HG02884 (cell line): ENCODE measurements at regions not wholly inside any gene's neighbourhood (a gene's known extent, or its start where the extent isn't known, plus 50 kb on each side); places are given as distances from the start of the nearest gene placed in this dataset.

Experiments used
- ATAC-seq: cut with Tn5 transposase; IDR thresholded peaks from one replicate; pipeline ENCODE4 v1.9.1; 2021; ENCODE audit warnings: mild to moderate bottlenecking, moderate library complexity; ENCODE audit not compliant: unreplicated experiment

- no peak for ATAC-seq
Measured at GRCh38 chr2:156165742-156166141, 166.8 kb downstream of the NR4A2 start.

- no peak for ATAC-seq
Measured at GRCh38 chr2:156164091-156164720, 168.3 kb downstream of the NR4A2 start.

- ATAC-seq = no peak
Measured at GRCh38 chr2:156158808-156159207, 173.7 kb downstream of the NR4A2 start.

GRCh38 chr2:156157670-156158069 lies 174.9 kb downstream of the NR4A2 start:
- peak; percentile 48 for ATAC-seq

- no peak for ATAC-seq
Measured at GRCh38 chr2:156156580-156156979, 175.9 kb downstream of the NR4A2 start.

GRCh38 chr2:156155319-156155718 lies 177.2 kb downstream of the NR4A2 start:
- ATAC-seq = no peak

- no peak for ATAC-seq
Measured at GRCh38 chr2:156151351-156151750, 181.2 kb downstream of the NR4A2 start.

GRCh38 chr2:156147594-156148330 lies 184.8 kb downstream of the NR4A2 start:
- ATAC-seq = peak; percentile 87

GRCh38 chr2:156145976-156146375 lies 186.5 kb downstream of the NR4A2 start:
- ATAC-seq = no peak

- ATAC-seq = no peak
Measured at GRCh38 chr2:156145469-156145868, 187.1 kb downstream of the NR4A2 start.

- ATAC-seq = no peak
Measured at GRCh38 chr2:156136566-156136965, 196.0 kb downstream of the NR4A2 start.

GRCh38 chr2:156134887-156135286 lies 197.6 kb downstream of the NR4A2 start:
- no peak for ATAC-seq

- ATAC-seq = no peak
Measured at GRCh38 chr2:156132941-156133340, 199.6 kb downstream of the NR4A2 start.

GRCh38 chr2:156132130-156132529 lies 200.4 kb downstream of the NR4A2 start:
- ATAC-seq = no peak

- no peak for ATAC-seq
Measured at GRCh38 chr2:156129227-156129626, 203.3 kb downstream of the NR4A2 start.

- ATAC-seq = no peak
Measured at GRCh38 chr2:156125018-156125417, 207.5 kb downstream of the NR4A2 start.

GRCh38 chr2:156124458-156124857 lies 208.1 kb downstream of the NR4A2 start:
- no peak for ATAC-seq

- no peak for ATAC-seq
Measured at GRCh38 chr2:156118753-156119416, 213.6 kb downstream of the NR4A2 start.

GRCh38 chr2:156116113-156116512 lies 216.4 kb downstream of the NR4A2 start:
- no peak for ATAC-seq

- no peak for ATAC-seq
Measured at GRCh38 chr2:156115338-156115737, 217.2 kb downstream of the NR4A2 start.

GRCh38 chr2:156112323-156112722 lies 220.2 kb downstream of the NR4A2 start:
- ATAC-seq = no peak

GRCh38 chr2:156110890-156111289 lies 221.6 kb downstream of the NR4A2 start:
- ATAC-seq = peak; percentile 99
